Prostate gland (tissue), 2 donors: ENCODE measurements at regions not wholly inside any gene's neighbourhood (a gene's known extent, or its start where the extent isn't known, plus 50 kb on each side); places are given as distances from the start of the nearest gene placed in this dataset.

Source experiments
- CTCF ChIP-seq, 4 experiments: fragments of 200-600 bp in 2 of 4; fragments of 450-650 bp in 2 of 4; sonication (generic) in 2 of 4; IDR thresholded peaks; 1 replicate in 3 of 4; 2 replicates in 1 of 4; pipeline ENCODE4 v1.5.1; 2016 to 2019; ENCODE audit warnings: antibody characterized with exemption in 4 of 4, mild to moderate bottlenecking in 2 of 4, moderate library complexity in 2 of 4
- POLR2A ChIP-seq: fragments of 450-650 bp; IDR thresholded peaks from one replicate; pipeline ENCODE4 v1.6.1; 2016; ENCODE audit warnings: antibody characterized with exemption, mild to moderate bottlenecking

GRCh38 chr3:132262956-132263355 is 54.3 kb upstream of the ACP3 start:
- TF ChIP-seq POLR2A: no peak
- TF ChIP-seq CTCF (IDR thresholded peaks at IDR 0.05): no peak
